HG02938 (cell line): ENCODE measurements at regions not wholly inside any gene's neighbourhood (a gene's known extent, or its start where the extent isn't known, plus 50 kb on each side); places are given as distances from the start of the nearest gene placed in this dataset.
"Not testable (repeated sequence)": the region's sequence is repeated elsewhere in the genome, so short reads cannot be mapped to it uniquely, and the experiment has no call there.

Source experiments
- ATAC-seq: cut with Tn5 transposase; IDR thresholded peaks from one replicate; pipeline ENCODE4 v1.9.1; 2021; ENCODE audit warnings: mild to moderate bottlenecking, moderate library complexity; ENCODE audit not compliant: unreplicated experiment

- no peak for ATAC-seq
These were observed 124.6 kb upstream of the IVNS1ABP start for GRCh38 chr1:185441605-185442004.

DNA sequence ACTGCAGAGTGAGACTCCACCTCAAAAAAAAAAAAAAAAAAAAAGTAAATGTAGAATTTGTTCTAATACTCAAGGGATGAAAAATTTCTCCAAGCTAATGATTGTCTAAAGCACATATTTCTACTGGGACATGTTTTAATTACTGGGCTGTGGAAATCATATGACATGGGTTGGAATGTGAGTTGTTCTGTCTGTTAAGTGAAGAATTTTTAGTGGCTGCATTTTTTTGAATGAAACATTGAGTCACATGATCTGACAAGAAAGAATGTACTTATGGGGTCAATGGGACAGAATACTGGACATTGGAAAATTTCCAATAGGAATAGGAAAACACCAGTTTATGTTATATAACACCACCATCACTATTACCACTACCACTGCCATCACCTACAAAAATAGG lies 123.8 kb upstream of the IVNS1ABP start:
- no peak for ATAC-seq

DNA sequence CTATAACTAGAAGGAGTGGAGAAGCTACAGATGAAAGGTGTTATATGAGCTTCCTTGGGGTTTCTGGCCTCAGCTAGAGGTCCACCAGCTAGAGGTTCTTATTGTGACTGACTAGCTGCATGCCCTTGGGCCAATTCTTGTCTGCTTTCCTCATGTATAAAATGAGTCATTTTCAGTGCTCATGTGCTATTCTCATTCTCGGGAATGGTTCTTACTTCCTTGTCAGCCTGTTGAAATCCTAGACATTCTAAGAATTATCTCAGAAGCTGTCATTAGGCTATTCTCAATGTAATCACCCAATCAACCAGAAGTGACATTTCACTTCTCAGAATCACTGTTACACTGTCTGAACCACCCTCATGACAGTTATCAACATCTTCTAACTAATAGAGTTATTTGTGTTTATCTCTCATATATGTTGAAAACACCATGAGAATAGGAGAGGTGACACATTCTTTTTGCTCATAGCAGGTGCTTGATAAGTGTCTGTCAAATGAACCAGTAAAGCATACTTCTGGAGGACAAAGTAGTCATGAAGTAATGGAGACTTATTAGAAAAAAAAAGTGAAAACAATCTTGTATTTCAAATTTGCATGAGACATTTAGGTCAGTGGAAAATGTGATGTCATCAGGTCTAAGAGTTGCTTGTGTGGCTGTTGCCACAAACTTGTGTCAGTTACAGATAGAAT lies 122.8 kb upstream of the IVNS1ABP start:
- peak; percentile 81 for ATAC-seq

DNA sequence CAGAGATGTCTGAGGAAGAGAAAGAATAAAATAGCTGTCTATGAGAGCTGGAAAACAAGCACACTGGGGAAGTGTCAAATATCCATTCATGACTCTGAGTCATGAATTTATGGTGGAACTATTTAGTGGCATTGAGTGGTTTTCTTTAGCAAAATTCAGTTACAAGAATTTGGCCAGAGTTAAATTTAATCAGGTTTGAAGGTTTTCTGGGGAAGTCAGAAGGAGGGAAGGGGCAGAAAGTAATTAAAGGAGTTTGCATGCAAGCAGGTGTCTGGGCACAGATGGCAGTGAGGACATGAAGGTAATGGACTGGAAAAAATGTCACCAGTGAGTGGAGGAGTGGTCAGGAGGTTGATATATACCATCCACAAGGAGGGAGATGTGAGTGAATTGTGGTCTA lies 121.9 kb upstream of the IVNS1ABP start:
- ATAC-seq: no peak

- no peak for ATAC-seq
These were observed 118.8 kb upstream of the IVNS1ABP start for GRCh38 chr1:185435696-185436379.

- ATAC-seq: no peak
These were observed 117.7 kb upstream of the IVNS1ABP start for GRCh38 chr1:185434721-185435120.

DNA sequence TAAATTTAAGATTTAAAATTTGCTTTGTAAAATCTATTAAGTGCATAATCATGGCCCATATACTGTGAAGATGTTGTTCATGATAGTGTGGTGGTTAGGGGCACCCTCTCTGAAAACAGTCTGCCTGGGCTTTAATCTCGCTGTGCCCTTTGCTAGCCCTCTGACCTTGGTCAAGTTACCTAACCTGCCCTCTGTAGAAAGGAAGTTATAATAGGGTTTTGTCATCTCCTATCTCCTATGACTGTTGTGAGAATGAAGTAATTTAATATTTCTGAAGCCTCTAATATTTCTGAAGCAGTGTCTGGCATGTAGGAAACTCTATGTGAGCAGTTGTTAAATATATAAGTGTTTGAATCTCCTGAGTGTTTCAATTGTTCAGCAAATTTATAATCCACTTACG lies 116.6 kb upstream of the IVNS1ABP start:
- no peak for ATAC-seq

- no peak for ATAC-seq
These were observed 115.9 kb upstream of the IVNS1ABP start for GRCh38 chr1:185432948-185433347.

- ATAC-seq: no peak
These were observed 114.6 kb upstream of the IVNS1ABP start for GRCh38 chr1:185431612-185432011.

DNA sequence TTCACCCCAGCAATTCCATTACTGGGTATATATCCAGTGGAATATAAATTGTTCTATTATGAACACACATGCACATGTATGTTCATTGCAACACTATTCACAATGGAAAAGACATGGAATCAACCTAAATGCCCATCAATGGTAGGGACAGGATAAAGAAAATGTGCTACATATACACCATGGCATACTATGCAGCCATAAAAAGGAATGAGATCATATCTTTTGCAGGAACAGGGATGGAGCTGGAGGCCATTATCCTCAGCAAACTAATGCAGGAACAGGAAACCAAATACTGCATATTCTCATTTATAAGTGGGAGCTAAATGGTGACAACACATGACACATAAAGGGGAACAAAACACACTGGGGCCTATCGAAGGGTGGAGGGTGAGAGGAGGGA lies 112.6 kb upstream of the IVNS1ABP start:
- ATAC-seq: not testable (repeated sequence)

GRCh38 chr1:185427776-185428175 lies 110.7 kb upstream of the IVNS1ABP start:
- no peak for ATAC-seq

GRCh38 chr1:185427264-185427663 lies 110.2 kb upstream of the IVNS1ABP start:
- ATAC-seq: no peak

DNA sequence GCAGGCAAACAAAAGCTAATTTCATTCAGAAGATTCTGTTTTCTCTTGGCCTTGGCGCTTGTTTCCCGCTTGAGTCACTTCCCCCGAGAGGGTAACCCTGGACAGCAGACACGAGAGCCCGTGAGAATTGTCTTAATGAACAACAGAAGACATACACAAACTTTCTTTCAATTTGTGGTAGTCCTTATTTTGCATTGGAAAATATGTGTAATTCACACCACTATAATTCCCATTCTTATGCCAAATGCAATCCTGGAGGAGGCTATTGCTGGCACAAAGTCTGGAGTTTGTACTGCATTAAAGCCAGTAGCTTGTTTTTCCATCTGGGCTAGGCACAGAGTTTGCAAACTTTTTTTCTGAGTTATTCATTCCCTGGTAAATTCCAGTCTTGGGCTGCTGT lies 109.8 kb upstream of the IVNS1ABP start:
- ATAC-seq: no peak

DNA sequence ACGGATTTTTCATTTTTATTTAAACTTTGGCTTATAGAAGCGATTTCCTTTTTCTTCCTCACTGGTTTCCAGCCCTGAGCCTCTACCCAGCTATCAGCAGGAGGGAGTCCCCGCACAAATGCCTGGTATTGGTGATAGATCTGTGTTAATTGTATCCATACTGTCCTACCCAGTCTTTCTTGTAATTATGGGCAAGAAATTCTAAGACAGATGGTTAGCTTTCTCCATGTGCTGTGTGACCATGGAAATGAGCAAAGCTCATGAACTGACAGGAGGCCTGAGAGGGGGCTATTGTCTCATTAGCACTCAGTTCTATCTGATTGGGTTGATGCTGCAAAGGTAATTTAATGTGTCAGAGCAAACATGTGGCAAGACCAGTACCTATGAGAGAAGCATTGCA lies 108.1 kb upstream of the IVNS1ABP start:
- ATAC-seq: no peak

DNA sequence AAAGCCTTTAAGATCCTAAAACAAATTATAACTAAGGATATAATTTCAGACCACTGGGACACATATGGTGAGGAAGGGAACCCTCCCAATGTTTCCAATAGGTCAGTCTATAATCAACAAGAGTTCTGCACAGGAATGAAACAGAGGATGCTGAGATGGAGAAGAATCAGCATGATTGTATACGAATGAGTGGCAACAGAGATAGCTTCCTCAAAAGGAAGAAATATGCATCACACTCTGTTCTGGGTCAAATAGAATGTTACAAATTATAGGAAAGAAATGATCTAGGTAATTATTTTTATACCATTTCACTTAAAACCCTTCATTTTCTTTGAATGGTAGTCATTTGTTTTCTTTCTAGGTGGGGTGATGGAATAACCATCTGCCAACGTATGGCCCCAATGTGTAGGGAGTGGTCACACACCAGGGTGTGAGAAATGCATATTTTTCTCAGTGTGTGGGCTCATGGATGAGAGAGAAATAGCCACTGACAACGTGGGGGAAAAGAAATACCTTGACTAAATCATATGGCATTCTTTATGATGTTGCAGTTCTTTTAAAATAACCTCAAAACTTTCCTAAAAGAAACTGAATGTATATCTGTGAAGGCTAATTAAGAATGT lies 104.6 kb upstream of the IVNS1ABP start:
- no peak for ATAC-seq

GRCh38 chr1:185420588-185421081 lies 103.6 kb upstream of the IVNS1ABP start:
- ATAC-seq: no peak

- ATAC-seq: no peak
These were observed 102.7 kb upstream of the IVNS1ABP start for GRCh38 chr1:185419718-185420117.

- no peak for ATAC-seq
These were observed 101.4 kb upstream of the IVNS1ABP start for GRCh38 chr1:185418472-185418871.

DNA sequence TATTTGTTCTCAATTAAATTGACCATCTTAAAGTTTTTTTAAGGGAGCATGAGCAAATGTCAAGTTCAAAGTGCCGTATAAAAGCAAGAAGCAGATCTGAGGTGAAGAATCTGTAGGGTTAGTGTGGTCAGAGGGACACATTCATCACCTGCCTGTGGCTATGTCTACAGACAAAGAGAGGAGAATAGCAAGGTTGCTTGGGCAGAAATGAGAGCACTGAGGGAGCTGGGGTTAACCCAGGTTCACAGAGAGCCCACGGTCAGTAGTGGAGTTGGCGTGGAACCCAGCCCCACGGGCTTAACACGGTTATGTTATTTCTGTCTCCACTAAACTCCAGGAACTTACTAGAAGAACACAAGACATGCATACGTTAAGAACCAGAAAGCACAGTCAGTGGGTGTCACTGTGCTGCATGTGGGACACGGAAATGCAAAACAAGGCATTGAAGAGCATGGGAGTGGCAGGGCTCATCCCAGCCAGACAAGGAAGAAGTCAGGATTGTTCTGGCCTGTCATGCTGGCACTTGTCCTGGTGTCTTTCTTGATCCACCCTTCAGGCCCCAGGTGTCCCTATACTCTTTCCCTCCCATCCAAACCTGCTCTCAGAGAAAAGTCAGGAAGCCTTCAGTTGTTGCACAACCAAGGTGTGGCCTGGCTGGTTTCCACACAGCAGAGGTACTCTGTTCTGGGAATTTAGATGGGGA lies 95.5 kb upstream of the IVNS1ABP start:
- ATAC-seq: peak; percentile 46

DNA sequence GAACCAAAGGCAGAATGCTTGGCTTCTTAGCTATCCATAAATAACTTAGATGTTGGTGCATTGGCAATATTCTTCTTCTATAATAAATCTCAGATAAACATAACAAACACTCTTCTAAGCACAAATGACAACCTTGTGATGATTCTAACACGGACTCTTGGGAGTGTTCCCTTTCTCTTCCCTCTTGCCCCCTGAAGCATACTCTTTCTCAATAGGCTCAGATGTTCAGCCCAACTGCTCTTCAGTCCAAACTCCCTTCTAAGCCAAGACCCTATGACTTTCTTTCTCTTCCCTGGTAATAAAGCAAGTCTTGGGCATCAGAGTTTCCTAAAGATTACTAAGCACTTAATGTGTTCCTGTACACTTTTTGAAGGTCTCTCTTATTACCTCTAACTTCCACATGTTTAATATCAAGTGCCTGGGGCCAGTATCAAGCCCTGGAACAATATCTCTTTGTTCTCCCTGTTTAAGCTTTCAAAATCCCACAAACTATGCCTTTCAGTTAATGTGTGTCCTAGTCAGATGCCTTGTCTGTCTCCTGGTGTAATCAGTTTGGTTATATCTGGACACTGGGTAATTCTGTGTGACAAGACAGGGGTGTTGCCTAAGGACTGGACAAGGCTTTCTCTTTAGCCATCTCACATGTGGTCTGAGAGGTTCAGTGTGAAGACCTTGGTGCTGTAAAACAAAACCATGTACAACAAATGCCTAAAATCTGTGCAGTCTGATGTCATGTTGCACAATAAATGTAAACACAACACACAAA lies 92.9 kb upstream of the IVNS1ABP start:
- no peak for ATAC-seq

DNA sequence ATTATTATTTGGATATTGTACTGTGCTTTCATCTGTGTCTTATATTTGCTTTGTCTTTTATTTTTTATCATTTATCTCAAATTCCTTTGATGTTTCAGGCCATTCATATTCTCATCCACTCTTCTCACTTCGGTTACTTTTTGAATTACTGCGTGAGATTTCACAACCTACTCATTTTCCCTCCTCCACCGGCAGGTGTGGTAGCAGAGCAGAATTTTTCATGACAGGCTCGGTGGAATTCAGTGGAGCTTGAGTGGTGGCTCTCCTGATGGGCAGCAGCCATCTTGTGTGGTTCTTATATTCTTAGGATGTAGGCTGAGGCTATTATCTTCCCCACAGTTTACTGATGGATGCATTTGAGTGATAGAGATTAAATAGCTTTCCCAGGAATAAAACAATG lies 92.3 kb upstream of the IVNS1ABP start:
- no peak for ATAC-seq
